ENCODE measurements at regions not wholly inside any gene's neighbourhood (a gene's known extent, or its start where the extent isn't known, plus 50 kb on each side); places are given as distances from the start of the nearest gene placed in this dataset.

DNA sequence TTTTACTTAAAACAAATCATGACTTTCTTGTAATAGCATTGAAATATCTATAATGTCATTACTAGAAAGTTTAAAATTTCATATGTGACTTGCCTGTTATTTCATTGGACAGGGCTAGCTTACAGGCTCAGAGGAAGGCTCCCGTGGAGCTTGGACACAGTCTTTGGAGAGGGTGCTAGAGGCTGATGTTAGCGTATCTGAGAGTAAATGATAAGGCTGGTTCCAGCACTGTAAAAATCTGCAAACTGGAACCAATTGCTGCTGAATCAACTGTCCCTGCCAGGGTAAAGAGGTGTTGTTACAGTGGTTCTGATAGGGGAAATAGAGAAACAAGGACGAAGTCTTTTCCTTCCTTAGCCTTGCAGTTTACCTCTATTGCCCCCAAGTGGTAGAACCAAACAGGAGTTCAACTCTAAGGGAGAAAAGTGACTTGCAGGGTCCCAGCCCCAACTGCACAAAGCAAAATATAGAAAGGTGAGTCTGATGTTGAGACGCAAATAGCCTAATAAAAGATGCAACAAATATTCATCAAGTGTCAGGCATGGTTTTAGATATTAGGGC is 901.7 kb downstream of the DIAPH3 start:
- no peak for DNase-seq (ENCODE audit: low spot score)

DNA sequence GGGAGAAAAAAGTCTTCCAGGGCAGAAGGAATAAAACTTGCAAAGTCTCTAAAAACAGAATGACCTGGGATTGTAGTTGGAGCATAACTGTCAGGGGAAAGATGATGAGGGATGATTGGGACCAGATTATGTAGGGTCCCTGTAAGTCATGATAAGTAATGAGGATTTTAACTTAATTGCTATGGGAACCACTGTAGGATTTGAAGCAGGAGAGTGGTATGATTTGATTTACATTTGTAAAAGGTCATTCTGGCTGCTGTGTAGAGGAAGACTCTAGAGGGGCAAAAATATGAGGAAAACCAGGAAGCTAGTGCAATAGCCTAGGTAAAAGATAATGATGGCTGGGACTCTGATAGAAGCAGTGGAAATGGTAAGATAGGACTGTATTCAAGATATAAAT is 900.2 kb downstream of the DIAPH3 start:
- TF ChIP-seq, protein P1, sequence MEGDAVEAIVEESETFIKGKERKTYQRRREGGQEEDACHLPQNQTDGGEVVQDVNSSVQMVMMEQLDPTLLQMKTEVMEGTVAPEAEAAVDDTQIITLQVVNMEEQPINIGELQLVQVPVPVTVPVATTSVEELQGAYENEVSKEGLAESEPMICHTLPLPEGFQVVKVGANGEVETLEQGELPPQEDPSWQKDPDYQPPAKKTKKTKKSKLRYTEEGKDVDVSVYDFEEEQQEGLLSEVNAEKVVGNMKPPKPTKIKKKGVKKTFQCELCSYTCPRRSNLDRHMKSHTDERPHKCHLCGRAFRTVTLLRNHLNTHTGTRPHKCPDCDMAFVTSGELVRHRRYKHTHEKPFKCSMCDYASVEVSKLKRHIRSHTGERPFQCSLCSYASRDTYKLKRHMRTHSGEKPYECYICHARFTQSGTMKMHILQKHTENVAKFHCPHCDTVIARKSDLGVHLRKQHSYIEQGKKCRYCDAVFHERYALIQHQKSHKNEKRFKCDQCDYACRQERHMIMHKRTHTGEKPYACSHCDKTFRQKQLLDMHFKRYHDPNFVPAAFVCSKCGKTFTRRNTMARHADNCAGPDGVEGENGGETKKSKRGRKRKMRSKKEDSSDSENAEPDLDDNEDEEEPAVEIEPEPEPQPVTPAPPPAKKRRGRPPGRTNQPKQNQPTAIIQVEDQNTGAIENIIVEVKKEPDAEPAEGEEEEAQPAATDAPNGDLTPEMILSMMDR (IDR thresholded peaks at IDR 0.05): no peak
- DNase-seq (ENCODE audit: low spot score) (no peak), ATAC-seq (ENCODE audit: low FRiP score) (no peak)

More for the DNA sequence above, 901.7 kb downstream of the DIAPH3 start:
- ATAC-seq (ENCODE audit: low FRiP score): no peak
- TF ChIP-seq, protein P1 (IDR thresholded peaks at IDR 0.05): no peak

DNA sequence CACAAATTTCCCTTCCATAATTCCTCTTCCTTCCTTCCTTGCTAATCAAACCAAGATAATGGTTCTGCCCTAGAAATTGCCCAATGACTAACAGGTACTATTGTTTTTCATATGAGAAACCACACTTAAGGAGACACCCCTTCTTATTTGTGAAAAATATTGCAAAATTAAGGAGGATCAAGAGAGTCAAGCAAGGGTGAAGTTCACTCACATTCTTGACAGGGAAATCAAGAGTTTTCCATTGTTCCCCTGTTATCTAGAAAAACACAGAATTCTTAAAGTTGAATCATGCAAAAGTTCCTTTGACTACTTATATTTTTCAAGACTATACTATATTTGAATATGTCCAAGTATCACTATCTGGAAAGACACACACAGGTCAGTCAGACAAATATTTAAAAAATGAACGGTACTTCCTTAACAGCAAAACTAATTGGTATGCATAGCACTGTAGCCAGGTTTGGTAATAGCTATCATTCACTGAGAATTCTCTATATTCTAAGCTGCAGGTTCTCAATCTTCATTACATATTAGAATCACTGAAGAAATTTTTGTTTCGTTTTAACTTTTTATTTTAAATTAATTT is 897.2 kb downstream of the DIAPH3 start:
- TF ChIP-seq, protein P1 (IDR thresholded peaks at IDR 0.05): no peak
- no peak for ATAC-seq (ENCODE audit: low FRiP score)
- no peak for DNase-seq (ENCODE audit: low spot score)

DNA sequence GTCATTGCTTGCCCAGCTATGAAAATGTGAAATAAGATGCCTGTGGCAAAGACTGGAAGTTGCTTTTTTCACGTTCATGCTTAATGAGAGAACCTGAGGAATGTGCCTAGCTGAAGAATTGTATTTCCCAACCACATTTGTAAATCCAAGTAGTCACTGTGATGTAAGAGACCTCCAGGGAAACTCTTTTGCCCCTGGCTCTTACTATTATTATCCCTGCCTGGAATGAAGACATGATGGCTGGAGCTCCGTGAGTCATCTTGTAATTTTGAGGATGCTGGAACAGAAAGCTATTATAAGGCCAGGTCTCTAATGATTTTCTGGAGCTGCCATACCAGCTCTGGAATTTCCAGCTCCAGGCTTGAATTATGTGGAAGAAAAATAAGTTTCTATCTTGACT is 894.3 kb downstream of the DIAPH3 start:
- DNase-seq (ENCODE audit: low spot score) (no peak), ATAC-seq (ENCODE audit: low FRiP score) (no peak)
- TF ChIP-seq, protein P1 (IDR thresholded peaks at IDR 0.05): no peak

DNA sequence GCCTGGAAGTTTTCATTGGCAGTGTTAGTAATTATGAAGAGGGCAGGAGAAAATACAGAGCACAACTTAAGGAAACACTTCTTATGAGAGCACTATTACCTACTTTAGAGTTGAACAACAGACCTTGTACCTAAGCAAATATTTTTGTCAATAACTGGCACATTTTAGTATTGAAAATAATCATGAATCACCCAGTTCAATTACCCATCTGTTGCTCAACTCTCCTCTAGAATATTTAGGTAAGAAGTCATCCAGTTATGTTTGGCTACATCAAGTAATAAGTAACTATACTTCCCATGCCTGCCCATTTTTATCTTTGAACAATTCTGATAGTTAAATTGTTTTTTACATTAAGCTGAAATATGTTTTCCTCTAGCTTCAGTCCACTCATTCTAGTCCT is 893.4 kb downstream of the DIAPH3 start:
- DNase-seq (ENCODE audit: low spot score) (no peak), ATAC-seq (ENCODE audit: low FRiP score) (no peak)
- TF ChIP-seq, protein P1 (IDR thresholded peaks at IDR 0.05): no peak

DNA sequence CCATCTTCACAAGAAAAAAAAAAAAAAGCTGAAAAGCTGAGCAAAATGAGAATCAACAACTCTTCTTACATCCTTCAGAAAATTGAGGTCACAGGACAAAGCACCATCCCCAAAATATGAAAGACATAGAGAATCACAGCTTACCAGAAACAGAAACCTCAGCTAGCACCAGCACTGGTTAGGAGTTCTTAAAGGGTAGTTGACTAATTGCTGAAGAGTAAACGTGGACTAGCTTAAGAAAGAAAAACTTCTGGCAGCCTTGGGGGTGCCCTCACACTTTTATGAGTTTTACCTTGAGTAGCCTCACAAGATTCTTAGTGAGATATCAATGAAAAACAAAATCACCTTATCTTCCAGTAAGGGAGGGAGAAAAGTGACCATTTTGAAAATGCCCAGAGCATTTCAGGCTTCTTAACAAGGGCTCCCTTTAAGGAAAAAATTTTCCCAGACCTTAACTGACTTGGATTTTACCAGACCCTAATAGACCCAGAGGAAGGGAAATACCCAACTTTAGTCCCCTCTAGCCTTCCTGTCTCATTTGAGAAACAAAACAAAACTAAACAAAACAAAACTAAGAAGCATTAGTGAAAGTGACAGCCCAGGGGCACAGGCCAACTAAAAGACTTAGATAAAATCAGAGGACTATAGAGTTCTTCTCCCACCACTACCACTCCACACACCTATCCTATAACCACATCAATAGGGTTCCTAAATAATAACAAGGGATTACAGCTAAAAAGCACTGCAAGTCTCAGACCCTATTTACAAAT is 888.6 kb downstream of the DIAPH3 start:
- no peak for DNase-seq (ENCODE audit: low spot score)
- no peak for ATAC-seq (ENCODE audit: low FRiP score)
- TF ChIP-seq, protein P1 (IDR thresholded peaks at IDR 0.05): no peak
